Activated CD4-positive, alpha-beta memory T cell treated with anti-CD3 and anti-CD28 coated beads for 36 hours (primary cell): ENCODE measurements at regions not wholly inside any gene's neighbourhood (a gene's known extent, or its start where the extent isn't known, plus 50 kb on each side); places are given as distances from the start of the nearest gene placed in this dataset.

Experiments
- CTCF ChIA-PET: fragments of 350-600 bp; sonication (Branson Sonifier 250); formaldehyde crosslinking; loops from one replicate; lab custom pipeline; 2021; ENCODE audit warnings: antibody characterized with exemption, inconsistent platforms; lab: Charles Lee
- POLR2A ChIA-PET: fragments of 350-600 bp; sonication (Branson Sonifier 250); formaldehyde crosslinking; loops from one replicate; lab custom pipeline; 2021; ENCODE audit warnings: antibody characterized with exemption; lab: Charles Lee
- DNase-seq: peaks from one replicate; pipeline ENCODE4 v3.0.0-alpha.2; 2020
- H3K27ac Mint-ChIP-seq: one replicate; pipeline ENCODE4 v1.8.0; 2021; ENCODE audit warnings: mixed read lengths
- H3K27me3 Mint-ChIP-seq: one replicate; pipeline ENCODE4 v1.8.0; 2021; ENCODE audit warnings: mixed read lengths
- H3K36me3 Mint-ChIP-seq: one replicate; pipeline ENCODE4 v1.8.0; 2021; ENCODE audit warnings: mixed read lengths
- H3K4me1 Mint-ChIP-seq: one replicate; pipeline ENCODE4 v1.8.0; 2021; ENCODE audit warnings: low read depth, mixed read lengths
- H3K4me3 Mint-ChIP-seq: one replicate; pipeline ENCODE4 v1.8.0; 2021; ENCODE audit warnings: mild to moderate bottlenecking, mixed read lengths
- H3K9me3 Mint-ChIP-seq: one replicate; pipeline ENCODE4 v1.8.0; 2021; ENCODE audit warnings: mixed read lengths
- intact Hi-C: fragments of 100-400 bp; cut with micrococcal nuclease; formaldehyde crosslinking; loops from one replicate; pipeline ENCODE4 v1.15.1; 2023

- intact Hi-C loops, result no loop called here
- no peaks in the 10 kb centered on the region for H3K4me1 Mint-ChIP-seq
- ChIA-PET POLR2A (no interaction called here), CTCF (no interaction called here)
- no peak for DNase-seq
- H3K9me3 Mint-ChIP-seq, result no peaks in the 10 kb centered on the region
- no peak overlapping the region for H3K27ac Mint-ChIP-seq
- no peak overlapping the region for H3K4me3 Mint-ChIP-seq
- no peaks in the 10 kb centered on the region for H3K27me3 Mint-ChIP-seq
- H3K36me3 Mint-ChIP-seq, result no peaks in the 10 kb centered on the region
Observed at GRCh38 chr10:129382401-129382800, 84.6 kb upstream of the MGMT start.

GRCh38 chr10:129383651-129384050, 83.4 kb upstream of the MGMT start:
- POLR2A ChIA-PET, result no interaction called here
- intact Hi-C loops, result no loop called here
- Mint-ChIP-seq H3K27me3 (no peaks in the 10 kb centered on the region), H3K9me3 (no peaks in the 10 kb centered on the region), H3K4me3 (no peak overlapping the region), H3K27ac (no peak overlapping the region), H3K36me3 (no peaks in the 10 kb centered on the region), H3K4me1 (no peaks in the 10 kb centered on the region)
- DNase-seq, result no peak
- CTCF ChIA-PET, result no interaction called here

GRCh38 chr10:129385600-129385999, 81.4 kb upstream of the MGMT start:
- POLR2A ChIA-PET, result no interaction called here
- no peak overlapping the region for H3K4me3 Mint-ChIP-seq
- no peaks in the 10 kb centered on the region for H3K4me1 Mint-ChIP-seq
- no peaks in the 10 kb centered on the region for H3K27me3 Mint-ChIP-seq
- no peak overlapping the region for H3K27ac Mint-ChIP-seq
- intact Hi-C loops, result no loop called here
- no peaks in the 10 kb centered on the region for H3K36me3 Mint-ChIP-seq
- DNase-seq, result no peak
- H3K9me3 Mint-ChIP-seq, result no peaks in the 10 kb centered on the region
- CTCF ChIA-PET, result no interaction called here

GRCh38 chr10:129386415-129387257, 80.4 kb upstream of the MGMT start:
- Mint-ChIP-seq H3K4me1 (no peaks in the 10 kb centered on the region), H3K27me3 (no peaks in the 10 kb centered on the region), H3K36me3 (no peaks in the 10 kb centered on the region), H3K4me3 (no peak overlapping the region), H3K9me3 (no peaks in the 10 kb centered on the region), H3K27ac (no peak overlapping the region)
- intact Hi-C loops, result no loop called here
- CTCF ChIA-PET, result no interaction called here
- POLR2A ChIA-PET, result no interaction called here
- no peak for DNase-seq

GRCh38 chr10:129387258-129387525, 79.8 kb upstream of the MGMT start:
- Mint-ChIP-seq H3K4me3 (no peak overlapping the region), H3K27me3 (peaks cover 3% of the 10 kb centered on the region), H3K27ac (no peak overlapping the region), H3K4me1 (no peaks in the 10 kb centered on the region), H3K9me3 (no peaks in the 10 kb centered on the region), H3K36me3 (no peaks in the 10 kb centered on the region)
- CTCF ChIA-PET, result no interaction called here
- intact Hi-C loops, result no loop called here
- no peak for DNase-seq
- POLR2A ChIA-PET, result no interaction called here

- H3K4me1 Mint-ChIP-seq, result no peaks in the 10 kb centered on the region
- H3K36me3 Mint-ChIP-seq, result no peaks in the 10 kb centered on the region
- no peak for DNase-seq
- no peak overlapping the region for H3K4me3 Mint-ChIP-seq
- ChIA-PET POLR2A (no interaction called here), CTCF (no interaction called here)
- intact Hi-C loops, result no loop called here
- H3K27ac Mint-ChIP-seq, result no peak overlapping the region
- no peaks in the 10 kb centered on the region for H3K9me3 Mint-ChIP-seq
- peaks cover 3% of the 10 kb centered on the region for H3K27me3 Mint-ChIP-seq
Observed at GRCh38 chr10:129388435-129388834, 78.6 kb upstream of the MGMT start.

- Mint-ChIP-seq H3K36me3 (no peaks in the 10 kb centered on the region), H3K9me3 (no peaks in the 10 kb centered on the region), H3K27ac (no peak overlapping the region), H3K4me3 (no peak overlapping the region), H3K27me3 (peaks cover 3% of the 10 kb centered on the region), H3K4me1 (no peaks in the 10 kb centered on the region)
- ChIA-PET POLR2A (no interaction called here), CTCF (interaction anchor here (1.1 kb wide), 1 partner anchor 10 kb away, joined by 3 read pairs; no protein-coding TSS in a partner anchor)
- intact Hi-C loops, result no loop called here
- DNase-seq, result no peak
Observed at GRCh38 chr10:129389194-129389593, 77.8 kb upstream of the MGMT start.

GRCh38 chr10:129390147-129390546, 76.9 kb upstream of the MGMT start:
- ChIA-PET CTCF (interaction anchor here (1.1 kb wide), 1 partner anchor 9 kb away, joined by 3 read pairs; no protein-coding TSS in a partner anchor), POLR2A (no interaction called here)
- Mint-ChIP-seq H3K4me1 (no peaks in the 10 kb centered on the region), H3K9me3 (no peaks in the 10 kb centered on the region), H3K27me3 (peaks cover 3% of the 10 kb centered on the region), H3K4me3 (no peak overlapping the region), H3K27ac (no peak overlapping the region), H3K36me3 (no peaks in the 10 kb centered on the region)
- no peak for DNase-seq
- intact Hi-C loops, result no loop called here

GRCh38 chr10:129390726-129391125, 76.3 kb upstream of the MGMT start:
- Mint-ChIP-seq H3K27me3 (peaks cover 3% of the 10 kb centered on the region), H3K4me1 (no peaks in the 10 kb centered on the region), H3K9me3 (no peaks in the 10 kb centered on the region), H3K36me3 (no peaks in the 10 kb centered on the region), H3K4me3 (no peak overlapping the region), H3K27ac (no peak overlapping the region)
- CTCF ChIA-PET, result no interaction called here
- no peak for DNase-seq
- POLR2A ChIA-PET, result no interaction called here
- intact Hi-C loops, result no loop called here

GRCh38 chr10:129391464-129391863, 75.6 kb upstream of the MGMT start:
- H3K4me3 Mint-ChIP-seq, result no peak overlapping the region
- no peak for DNase-seq

GRCh38 chr10:129392855-129393254, 74.2 kb upstream of the MGMT start:
- Mint-ChIP-seq H3K36me3 (no peaks in the 10 kb centered on the region), H3K4me1 (no peaks in the 10 kb centered on the region), H3K27ac (no peak overlapping the region), H3K27me3 (peaks cover 3% of the 10 kb centered on the region), H3K4me3 (no peak overlapping the region), H3K9me3 (no peaks in the 10 kb centered on the region)
- CTCF ChIA-PET, result no interaction called here
- DNase-seq, result no peak
- intact Hi-C loops, result no loop called here
- POLR2A ChIA-PET, result no interaction called here

More at GRCh38 chr10:129391464-129391863, 75.6 kb upstream of the MGMT start:
- POLR2A ChIA-PET, result no interaction called here
- H3K4me1 Mint-ChIP-seq, result no peaks in the 10 kb centered on the region
- no peak overlapping the region for H3K27ac Mint-ChIP-seq
- H3K9me3 Mint-ChIP-seq, result no peaks in the 10 kb centered on the region
- no peaks in the 10 kb centered on the region for H3K36me3 Mint-ChIP-seq
- intact Hi-C loops, result no loop called here
- H3K27me3 Mint-ChIP-seq, result peaks cover 3% of the 10 kb centered on the region
- CTCF ChIA-PET, result no interaction called here

GRCh38 chr10:129393812-129394211, 73.2 kb upstream of the MGMT start:
- H3K27ac Mint-ChIP-seq, result no peak overlapping the region
- no peaks in the 10 kb centered on the region for H3K9me3 Mint-ChIP-seq

More at GRCh38 chr10:129393812-129394211, 73.2 kb upstream of the MGMT start:
- ChIA-PET CTCF (no interaction called here), POLR2A (no interaction called here)
- Mint-ChIP-seq H3K4me3 (no peak overlapping the region), H3K27me3 (peaks cover 3% of the 10 kb centered on the region), H3K36me3 (no peaks in the 10 kb centered on the region), H3K4me1 (no peaks in the 10 kb centered on the region)
- intact Hi-C loops, result no loop called here
- no peak for DNase-seq
